SK-N-MC (cell line): ENCODE measurements at regions not wholly inside any gene's neighbourhood (a gene's known extent, or its start where the extent isn't known, plus 50 kb on each side); places are given as distances from the start of the nearest gene placed in this dataset.

Source experiments
- EZH2 ChIP-seq: fragments of 200-600 bp; sonication (generic); IDR thresholded peaks from one replicate; pipeline ENCODE4 v1.6.1; 2017; ENCODE audit warnings: antibody characterized with exemption
- POLR2AphosphoS5 ChIP-seq: IDR thresholded peaks from 2 replicates; pipeline ENCODE4 v1.6.1; 2012; ENCODE audit warnings: mild to moderate bottlenecking, low read depth, low read length, borderline replicate concordance

DNA sequence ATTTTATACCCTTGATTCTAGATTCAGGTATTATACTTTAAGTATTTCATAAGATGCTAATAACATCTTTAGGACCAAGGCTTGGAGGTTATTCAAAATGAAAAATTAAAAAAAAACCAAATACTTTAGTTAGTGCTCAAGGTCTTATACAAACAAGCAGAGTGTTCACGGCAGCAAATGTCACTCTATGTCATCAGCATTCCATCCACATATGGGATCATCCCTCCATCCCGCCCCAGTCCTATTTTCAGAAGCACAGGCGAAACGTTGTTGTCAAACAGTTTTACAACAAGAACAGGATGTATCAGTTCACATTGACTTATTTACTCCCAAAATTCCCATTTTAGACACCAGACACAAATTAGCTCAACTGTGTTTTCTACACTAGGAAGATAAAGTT, 83.7 kb downstream of the DSEL start:
- TF ChIP-seq POLR2AphosphoS5 (no peak), EZH2 (no peak)
